ENCODE measurements at regions not wholly inside any gene's neighbourhood (a gene's known extent, or its start where the extent isn't known, plus 50 kb on each side); places are given as distances from the start of the nearest gene placed in this dataset.
"Not testable (repeated sequence)": the region's sequence is repeated elsewhere in the genome, so short reads cannot be mapped to it uniquely, and the experiment has no call there.

DNA sequence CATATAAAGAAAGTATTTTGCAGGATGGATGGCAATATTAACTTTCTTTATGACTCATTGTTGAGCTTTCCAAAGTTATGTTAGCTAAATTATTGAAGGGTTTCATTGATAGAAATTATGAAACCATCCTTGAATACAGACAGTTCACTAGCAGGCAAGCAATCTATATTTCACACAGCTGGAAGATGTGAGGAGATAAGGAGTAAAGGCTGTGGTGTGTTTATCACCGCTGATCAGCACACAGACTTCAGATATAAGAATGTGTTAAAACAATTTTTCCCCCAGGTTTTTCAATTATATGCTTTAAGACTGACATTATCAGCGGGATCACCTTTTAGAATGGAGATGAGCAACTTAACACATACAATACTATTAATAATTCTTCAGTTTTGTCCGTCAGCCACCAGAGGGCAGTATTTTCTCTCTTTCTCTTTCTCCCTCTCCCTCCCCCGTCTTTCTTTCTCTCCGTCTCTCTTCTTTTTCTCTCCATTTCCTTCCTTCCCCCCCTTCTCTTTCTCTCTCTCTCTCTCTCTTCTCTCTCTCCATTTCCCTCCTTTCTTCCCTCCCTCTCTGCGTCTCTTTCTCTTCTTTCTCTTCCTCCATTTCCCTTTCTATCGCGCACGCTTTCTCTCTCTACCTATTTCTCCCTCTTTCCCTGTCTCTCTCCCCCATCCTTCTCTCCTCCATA is 62.9 kb upstream of the FAM171A1 start:
- in situ Hi-C loops (cut with HindIII; ENCODE audit: low pct_unique_long_range_greater_than_20kb, low sequenced_read_pairs) = no loop called here
- peak; percentile 63 for DNase-seq (ENCODE audit: low read depth)

DNA sequence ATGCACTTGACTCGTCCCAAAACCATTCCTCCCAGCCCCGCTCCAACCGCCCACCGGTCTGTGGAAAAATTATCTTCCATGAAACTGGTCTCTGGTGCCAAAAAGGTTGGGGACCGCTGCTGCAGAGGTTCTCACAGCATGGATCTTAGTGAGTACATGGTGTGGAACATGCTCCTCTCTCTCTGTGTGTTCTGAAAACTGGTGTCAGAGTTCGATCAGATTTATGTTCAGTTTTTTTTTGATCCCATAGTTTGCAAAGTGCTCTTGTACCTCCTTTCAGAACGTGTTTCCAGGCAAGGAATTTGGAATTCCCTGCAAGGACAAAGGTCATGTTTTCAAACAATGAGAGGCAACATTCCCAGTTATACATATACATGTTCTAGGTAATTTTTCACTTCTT is 61.2 kb upstream of the FAM171A1 start:
- DNase-seq (ENCODE audit: low read depth) = no peak
- in situ Hi-C loops (cut with HindIII; ENCODE audit: low pct_unique_long_range_greater_than_20kb, low sequenced_read_pairs) = no loop called here

DNA sequence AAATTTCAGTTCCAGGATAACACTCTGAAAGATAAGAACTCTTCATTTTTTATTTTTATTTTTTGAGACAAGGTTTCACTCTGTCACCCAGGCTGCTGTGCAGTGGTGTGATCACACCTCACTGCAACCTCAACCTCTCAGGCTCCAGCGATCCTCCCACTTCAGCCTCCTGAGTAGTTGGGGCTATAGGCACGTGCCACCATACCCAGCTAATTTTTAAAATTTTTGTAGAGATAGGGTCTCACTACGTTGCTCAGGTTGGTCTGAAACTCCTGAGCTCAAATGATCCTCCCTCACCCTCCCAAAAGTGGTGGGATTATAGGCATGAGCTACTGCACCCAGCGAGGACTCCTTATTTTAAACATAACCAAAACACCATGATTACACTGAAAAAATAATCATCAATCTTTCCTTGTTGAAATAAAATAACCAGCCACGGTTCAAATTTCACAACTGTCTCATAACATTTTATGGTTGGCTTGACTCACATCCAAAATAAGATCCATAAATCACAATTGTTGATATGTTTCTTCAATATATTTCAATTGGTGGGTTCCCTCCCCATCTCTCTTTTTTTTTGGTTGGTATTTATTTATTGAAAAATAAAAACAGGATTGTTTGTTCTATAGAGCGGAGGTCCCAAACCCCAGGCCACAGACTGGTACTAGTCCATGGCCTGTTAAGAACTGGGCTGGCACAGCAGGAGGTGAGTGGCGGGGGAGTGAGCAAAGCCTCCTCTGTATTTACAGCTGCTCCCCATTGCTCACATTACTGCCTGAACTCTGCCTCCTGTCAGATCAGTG is 60.1 kb upstream of the FAM171A1 start:
- no peak for DNase-seq (ENCODE audit: low read depth)
- in situ Hi-C loops (cut with HindIII; ENCODE audit: low pct_unique_long_range_greater_than_20kb, low sequenced_read_pairs) = no loop called here

DNA sequence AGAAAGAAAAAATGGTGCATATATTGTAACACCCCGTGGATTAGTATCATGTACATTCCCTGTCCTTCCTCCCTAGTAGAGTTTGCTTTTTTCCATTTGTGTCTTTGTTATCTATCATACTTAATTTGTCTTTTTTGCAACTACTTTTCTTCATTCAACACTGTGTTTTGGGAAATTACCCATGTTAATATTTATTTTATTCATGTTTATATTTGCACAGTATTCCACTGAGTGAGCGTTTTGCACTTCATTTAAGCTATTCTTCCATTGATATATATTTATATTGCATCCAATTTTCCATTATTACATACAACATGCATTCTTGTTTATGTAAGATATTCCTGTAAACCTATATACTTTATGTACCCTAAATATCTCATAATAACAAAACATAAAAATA is 57.6 kb upstream of the FAM171A1 start:
- in situ Hi-C loops (cut with HindIII; ENCODE audit: low pct_unique_long_range_greater_than_20kb, low sequenced_read_pairs) = no loop called here
- DNase-seq (ENCODE audit: low read depth) = no peak

DNA sequence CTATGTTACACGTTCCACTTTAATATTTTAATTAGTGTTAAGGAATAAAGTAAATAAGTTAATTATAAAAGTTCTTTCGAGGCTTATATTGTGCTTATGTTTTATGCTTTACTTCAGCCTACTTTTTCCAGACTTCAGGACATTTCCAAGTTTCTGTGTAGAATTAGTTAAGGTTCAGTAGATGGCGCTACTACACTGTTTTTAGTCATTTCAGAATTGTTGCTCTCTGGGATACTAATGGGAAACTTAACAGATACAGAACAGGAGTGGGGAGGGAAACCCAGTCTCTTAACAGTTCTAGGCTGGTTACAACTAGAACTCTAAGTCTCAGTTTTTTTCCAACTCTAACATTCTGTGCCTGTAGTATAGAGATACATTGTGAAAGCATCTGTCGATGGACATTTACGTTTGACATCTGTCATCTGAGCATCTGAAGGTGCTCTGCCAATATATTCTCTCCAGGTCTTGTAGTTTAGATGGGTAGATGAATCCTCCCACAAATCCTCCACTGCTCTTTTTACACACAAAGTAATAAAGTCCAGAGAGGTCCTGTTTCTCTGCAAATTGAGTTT is 56.8 kb upstream of the FAM171A1 start:
- peak; percentile 27 for DNase-seq (ENCODE audit: low read depth)
- in situ Hi-C loops (cut with HindIII; ENCODE audit: low pct_unique_long_range_greater_than_20kb, low sequenced_read_pairs) = no loop called here

DNA sequence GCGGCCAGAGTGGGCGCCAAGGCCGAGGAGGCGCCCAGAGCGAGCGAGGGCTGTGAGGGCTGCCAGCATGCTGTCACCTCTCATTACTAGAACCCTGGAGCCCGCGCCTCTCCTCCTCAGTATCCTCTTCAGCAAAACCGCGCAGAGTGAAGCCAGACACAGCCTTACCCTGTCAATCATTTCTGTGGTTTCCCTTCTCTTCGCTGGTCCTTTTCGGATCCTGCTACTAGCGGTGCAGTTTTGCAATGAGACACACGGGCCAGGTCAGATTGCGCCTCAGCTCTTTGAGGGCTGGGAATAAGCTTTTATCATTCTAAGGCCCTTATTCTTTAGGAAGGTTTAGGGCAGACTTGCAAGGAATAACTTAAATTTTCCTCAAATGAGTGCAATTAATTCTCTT is 55.5 kb upstream of the FAM171A1 start:
- in situ Hi-C loops (cut with HindIII; ENCODE audit: low pct_unique_long_range_greater_than_20kb, low sequenced_read_pairs) = no loop called here

DNA sequence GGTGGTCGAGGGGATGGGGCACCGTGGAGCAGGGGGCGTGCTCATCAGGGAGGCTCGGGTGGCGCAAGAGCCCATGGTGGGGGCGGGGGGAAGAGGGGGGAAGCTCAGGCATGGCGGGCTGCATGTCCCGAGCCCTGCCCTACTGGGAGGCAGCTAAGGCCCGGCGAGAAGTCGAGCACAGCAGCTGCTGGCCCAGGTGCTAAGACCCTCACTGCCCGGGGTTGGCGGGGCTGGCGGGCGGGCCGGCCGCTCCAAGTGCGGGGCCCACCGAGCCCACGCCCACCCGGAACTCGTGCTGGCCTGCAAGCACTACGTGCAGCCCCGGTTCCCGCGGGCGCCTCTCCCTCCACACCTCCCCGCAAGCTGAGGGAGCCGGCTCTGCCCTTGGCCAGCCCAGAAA is 55.0 kb upstream of the FAM171A1 start:
- DNase-seq (ENCODE audit: low read depth) = no peak
- in situ Hi-C loops (cut with HindIII; ENCODE audit: low pct_unique_long_range_greater_than_20kb, low sequenced_read_pairs) = no loop called here

More for the DNA sequence above, 55.5 kb upstream of the FAM171A1 start:
- no peak for DNase-seq (ENCODE audit: low read depth)

DNA sequence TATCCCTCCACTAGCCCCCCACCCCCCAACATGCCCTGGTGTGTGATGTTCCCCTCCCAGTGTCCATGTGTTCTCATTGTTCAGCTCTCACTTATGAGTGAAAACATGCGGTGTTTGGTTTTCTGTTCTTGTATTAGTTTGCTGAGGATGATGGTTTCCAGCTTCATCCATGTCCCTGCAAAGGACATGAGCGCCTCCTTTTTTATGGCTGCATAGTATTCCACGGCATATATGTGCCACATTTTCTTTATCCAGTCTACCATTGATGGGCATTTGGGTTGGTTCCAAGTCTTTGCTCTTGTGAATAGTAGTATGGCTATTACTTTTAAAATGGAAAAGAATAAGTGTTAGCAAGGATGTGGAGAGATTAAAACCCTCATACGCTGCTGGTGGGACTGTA is 50.8 kb upstream of the FAM171A1 start:
- in situ Hi-C loops (cut with HindIII; ENCODE audit: low pct_unique_long_range_greater_than_20kb, low sequenced_read_pairs); DNase-seq (ENCODE audit: low read depth): not testable (repeated sequence)
